Right cardiac atrium (tissue), 5 donors: ENCODE measurements at regions not wholly inside any gene's neighbourhood (a gene's known extent, or its start where the extent isn't known, plus 50 kb on each side); places are given as distances from the start of the nearest gene placed in this dataset.
"Not testable (repeated sequence)": the region's sequence is repeated elsewhere in the genome, so short reads cannot be mapped to it uniquely, and the experiment has no call there.

Experiments used
- ATAC-seq, 2 donors: fragments of 200-7000 bp; cut with Tn5 transposase; one replicate each; pipeline versions ENCODE4 v1.8.0 to v1.9.1; 2020; ENCODE audit warnings: moderate library complexity in 2 of 2, mild to moderate bottlenecking in 1 of 2
- DNase-seq, 3 donors: peaks; one replicate each; pipeline ENCODE4 v3.0.0-alpha.2; 2020
- H3K27ac ChIP-seq: one replicate; pipeline ENCODE4 v1.5.1; 2013; ENCODE audit warnings: mild to moderate bottlenecking, low read length, control low read depth, moderate library complexity
- H3K27me3 ChIP-seq: one replicate; pipeline ENCODE4 v1.6.1; 2013; ENCODE audit not compliant: control insufficient read depth, insufficient read depth
- H3K4me1 ChIP-seq: one replicate; pipeline ENCODE4 v1.6.1; 2013; ENCODE audit warnings: low read length; ENCODE audit not compliant: control insufficient read depth, insufficient read depth
- H3K4me3 ChIP-seq: one replicate; pipeline ENCODE4 v1.5.1; 2013; ENCODE audit warnings: low read length, control low read depth
- H3K9me3 ChIP-seq: one replicate; pipeline ENCODE4 v1.6.1; 2013; ENCODE audit warnings: low read length; ENCODE audit not compliant: control insufficient read depth
- WGBS: extraction: QIAGEN DNeasy Blood & Tissue Kit; methylation state at CpG from one replicate; pipeline ENCODE4 v1.1.7; 2013; 5-methylcytosine and 5-hydroxymethylcytosine counted together
- intact Hi-C, 4 donors: fragments of 100-400 bp; cut with DNase I; formaldehyde crosslinking; loops; one replicate each; pipeline versions ENCODE4 v1.11.0 to v1.14.0; 2022 to 2023
- donor health status: healthy with polysubstance abuse.
- donor health status: DM: no; HTN: yes; CAD: no.
- donor health status: DM: no; HTN: no; CAD: no.
- donor health status: DM: no; HTN: yes; CAD: no; lungs with severe emphysema.
- donor health status: DM: yes; HTN: yes; CAD: no.

DNA sequence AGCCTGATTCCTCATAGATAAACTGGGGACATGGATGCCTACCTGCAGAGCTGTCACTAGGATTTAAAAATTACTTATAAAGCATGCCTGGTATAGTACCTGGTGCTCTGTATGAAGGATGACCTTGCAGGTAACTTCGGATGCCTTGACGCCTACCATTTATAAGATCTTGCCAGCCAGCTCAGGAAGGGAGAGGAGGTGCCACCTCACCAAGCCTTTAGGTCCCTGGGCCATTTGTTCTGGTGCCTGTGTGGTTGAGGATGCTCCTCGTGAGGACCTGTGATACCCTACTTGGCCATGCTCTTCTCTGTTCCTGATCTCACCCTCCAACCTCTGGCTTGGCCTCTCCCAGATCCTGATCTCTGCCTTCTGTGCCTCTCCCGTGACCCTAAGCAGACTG, 85.2 kb downstream of the FDX1 start:
- DNase-seq (no peak), ATAC-seq (no peak)
- WGBS: 86% methylated on average over 4 of the region's 4 CpGs
- H3K9me3 ChIP-seq: no peaks in the 10 kb centered on the region
- intact Hi-C loops: no loop called here
- no peaks in the 10 kb centered on the region for H3K27me3 ChIP-seq
- no peak overlapping the region for H3K4me3 ChIP-seq
- H3K4me1 ChIP-seq: no peaks in the 10 kb centered on the region
- H3K27ac ChIP-seq: no peak overlapping the region

GRCh38 chr11:110517381-110517780, 87.6 kb downstream of the FDX1 start:
- H3K27ac ChIP-seq, DNase-seq, H3K4me3 ChIP-seq, H3K9me3 ChIP-seq, H3K27me3 ChIP-seq, ATAC-seq, intact Hi-C loops, H3K4me1 ChIP-seq: not testable (repeated sequence)
- WGBS: 89% methylated on average over 5 of the region's 5 CpGs

GRCh38 chr11:110518809-110519514, 89.2 kb downstream of the FDX1 start:
- H3K4me1 ChIP-seq: no peaks in the 10 kb centered on the region
- H3K4me3 ChIP-seq: no peak overlapping the region
- H3K27ac ChIP-seq: no peak overlapping the region
- H3K9me3 ChIP-seq: no peaks in the 10 kb centered on the region
- ATAC-seq (no peak), DNase-seq (no peak)
- H3K27me3 ChIP-seq: no peaks in the 10 kb centered on the region
- intact Hi-C loops: no loop called here
- 69% methylated on average over 5 of the region's 5 CpGs for WGBS

- WGBS: 77% methylated on average over 2 of the region's 2 CpGs
- no peak overlapping the region for H3K4me3 ChIP-seq
- ATAC-seq: no peak
These were observed 90.0 kb downstream of the FDX1 start for GRCh38 chr11:110519796-110520195.

DNA sequence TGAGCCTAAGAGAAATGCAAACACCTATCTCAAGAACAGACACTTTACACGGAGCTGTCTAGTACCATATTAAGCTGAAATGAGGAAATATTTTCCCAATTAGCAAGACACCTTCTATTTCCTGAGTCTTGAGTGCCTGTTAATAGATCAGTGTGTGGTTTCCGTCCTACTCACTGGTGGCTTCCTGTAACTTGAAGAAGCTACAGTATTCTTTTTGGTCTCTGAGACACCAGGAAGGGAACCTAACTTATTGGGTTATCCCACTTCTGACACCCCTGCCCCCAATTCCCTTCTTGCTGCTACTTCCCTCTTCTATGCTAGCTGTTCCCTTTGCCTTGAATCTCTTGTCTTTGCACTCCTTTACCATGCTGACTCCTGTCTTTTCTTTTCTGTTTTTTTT, 92.7 kb downstream of the FDX1 start:
- Histone ChIP-seq H3K9me3 (no peaks in the 10 kb centered on the region), H3K4me1 (no peaks in the 10 kb centered on the region), H3K27ac (no peak overlapping the region), H3K27me3 (no peaks in the 10 kb centered on the region), H3K4me3 (no peak overlapping the region)
- no peak for DNase-seq
- 62% methylated on average over 2 of the region's 2 CpGs for WGBS
- intact Hi-C loops: no loop called here
- no peak for ATAC-seq

More at GRCh38 chr11:110519796-110520195, 90.0 kb downstream of the FDX1 start:
- H3K4me1 ChIP-seq: no peaks in the 10 kb centered on the region
- no peaks in the 10 kb centered on the region for H3K27me3 ChIP-seq
- DNase-seq: no peak
- no peaks in the 10 kb centered on the region for H3K9me3 ChIP-seq
- intact Hi-C loops: no loop called here
- no peak overlapping the region for H3K27ac ChIP-seq

GRCh38 chr11:110524238-110524637, 94.5 kb downstream of the FDX1 start:
- 76% methylated on average over 6 of the region's 6 CpGs for WGBS
- Histone ChIP-seq H3K27me3 (no peaks in the 10 kb centered on the region), H3K4me1 (no peaks in the 10 kb centered on the region), H3K9me3 (no peaks in the 10 kb centered on the region), H3K27ac (no peak overlapping the region), H3K4me3 (no peak overlapping the region)
- intact Hi-C loops: no loop called here
- DNase-seq (no peak), ATAC-seq (no peak)

DNA sequence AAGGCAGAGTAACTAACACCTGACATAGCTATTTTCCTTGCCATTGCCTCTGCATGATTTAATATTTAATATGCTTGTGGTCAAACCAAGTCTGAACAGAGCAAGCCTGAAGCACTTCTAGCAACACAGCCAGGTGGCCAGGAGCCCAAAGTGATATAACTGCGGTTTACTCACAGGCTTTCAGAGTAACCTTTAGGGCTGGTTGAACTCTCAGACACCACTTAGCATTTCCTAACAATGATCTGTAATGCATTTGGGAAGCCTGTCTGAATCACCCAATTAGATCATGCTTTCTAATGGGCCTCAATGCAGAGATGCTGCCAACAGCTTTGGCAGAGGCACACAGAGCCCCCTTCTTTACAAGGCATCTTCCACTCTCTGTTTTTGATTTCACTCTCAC, 96.1 kb downstream of the FDX1 start:
- peak in 1 of 3 donors; percentile 18 for DNase-seq
- H3K9me3 ChIP-seq: no peaks in the 10 kb centered on the region
- WGBS: 2% methylated on average over 1 of the region's 1 CpG
- H3K27me3 ChIP-seq: no peaks in the 10 kb centered on the region
- no peak overlapping the region for H3K27ac ChIP-seq
- ATAC-seq: peak in 1 of 2 donors; percentile 36
- H3K4me3 ChIP-seq: no peak overlapping the region
- no peaks in the 10 kb centered on the region for H3K4me1 ChIP-seq
- intact Hi-C loops: no loop called here

GRCh38 chr11:110526323-110526722, 96.6 kb downstream of the FDX1 start:
- intact Hi-C loops: no loop called here
- no peak overlapping the region for H3K27ac ChIP-seq
- no peak for DNase-seq
- H3K4me3 ChIP-seq: no peak overlapping the region
- H3K4me1 ChIP-seq: no peaks in the 10 kb centered on the region
- H3K27me3 ChIP-seq: no peaks in the 10 kb centered on the region
- ATAC-seq: no peak
- H3K9me3 ChIP-seq: no peaks in the 10 kb centered on the region
- WGBS: 83% methylated on average over 2 of the region's 2 CpGs
